HEK293T (cell line): ENCODE measurements at regions not wholly inside any gene's neighbourhood (a gene's known extent, or its start where the extent isn't known, plus 50 kb on each side); places are given as distances from the start of the nearest gene placed in this dataset.

Source experiments
- CTCF ChIA-PET: fragments of 350-600 bp; formaldehyde crosslinking; extraction: SDS; loops from one replicate; lab custom pipeline; 2021; ENCODE audit warnings: antibody characterized with exemption, inconsistent platforms; lab: Yijun Ruan, JAX
- POLR2A ChIA-PET: fragments of 350-600 bp; formaldehyde crosslinking; extraction: SDS; loops from one replicate; lab custom pipeline; 2020; ENCODE audit warnings: antibody characterized with exemption, inconsistent platforms; lab: Yijun Ruan, JAX
- DNase-seq: peaks from one replicate; pipeline ENCODE4 v3.0.0; 2012; ENCODE audit warnings: mixed read lengths; ENCODE audit errors: extremely low spot score
- ARNT ChIP-seq: fragments of 450-650 bp; IDR thresholded peaks from 2 replicates; pipeline ENCODE4 v1.6.1; 2017; ENCODE audit warnings: mild to moderate bottlenecking
- BHLHE40 ChIP-seq: fragments of 450-650 bp; IDR thresholded peaks from 2 replicates; pipeline ENCODE4 v1.6.1; 2016; ENCODE audit warnings: mild to moderate bottlenecking, moderate library complexity, borderline replicate concordance
- CTBP1 ChIP-seq: fragments of 450-650 bp; IDR thresholded peaks from 2 replicates; pipeline ENCODE4 v1.6.1; 2016; ENCODE audit warnings: borderline replicate concordance
- ELF4 ChIP-seq: fragments of 450-650 bp; IDR thresholded peaks from 2 replicates; pipeline ENCODE4 v1.6.1; 2017; ENCODE audit warnings: antibody characterized with exemption
- FOXA1 ChIP-seq: fragments of 450-650 bp; IDR thresholded peaks from 2 replicates; pipeline ENCODE4 v1.6.1; 2016; ENCODE audit warnings: mild to moderate bottlenecking
- FOXK2 ChIP-seq: fragments of 450-650 bp; IDR thresholded peaks from 2 replicates; pipeline ENCODE4 v1.6.1; 2016; ENCODE audit warnings: mild to moderate bottlenecking
- FOXM1 ChIP-seq: fragments of 450-650 bp; IDR thresholded peaks from 2 replicates; pipeline ENCODE4 v1.6.1; 2017; ENCODE audit warnings: mild to moderate bottlenecking, borderline replicate concordance
- HDGF ChIP-seq: fragments of 450-650 bp; IDR thresholded peaks from 2 replicates; pipeline ENCODE4 v1.6.1; 2017; ENCODE audit warnings: antibody characterized with exemption, borderline replicate concordance
- L3MBTL2 ChIP-seq: fragments of 450-650 bp; conservative IDR thresholded peaks from 2 replicates; pipeline ENCODE4 v1.6.1; 2016; ENCODE audit warnings: mild to moderate bottlenecking
- LEF1 ChIP-seq: fragments of 450-650 bp; IDR thresholded peaks from 2 replicates; pipeline ENCODE4 v1.6.1; 2017; ENCODE audit warnings: mild to moderate bottlenecking, borderline replicate concordance
- NFRKB ChIP-seq: fragments of 450-650 bp; IDR thresholded peaks from 2 replicates; pipeline ENCODE4 v1.6.1; 2016; ENCODE audit warnings: mild to moderate bottlenecking, moderate library complexity
- PKNOX1 ChIP-seq: fragments of 450-650 bp; IDR thresholded peaks from 2 replicates; pipeline ENCODE4 v1.6.1; 2016
- SP1 ChIP-seq: fragments of 450-650 bp; IDR thresholded peaks from 2 replicates; pipeline ENCODE4 v1.6.1; 2017
- SUZ12 ChIP-seq: fragments of 450-650 bp; IDR thresholded peaks from 2 replicates; pipeline ENCODE4 v1.6.1; 2016; ENCODE audit warnings: mild to moderate bottlenecking
- TARDBP ChIP-seq: fragments of 450-650 bp; IDR thresholded peaks from 2 replicates; pipeline ENCODE4 v1.6.1; 2016
- ZNF384 ChIP-seq: fragments of 450-650 bp; IDR thresholded peaks from 2 replicates; pipeline ENCODE4 v1.6.1; 2016

DNA sequence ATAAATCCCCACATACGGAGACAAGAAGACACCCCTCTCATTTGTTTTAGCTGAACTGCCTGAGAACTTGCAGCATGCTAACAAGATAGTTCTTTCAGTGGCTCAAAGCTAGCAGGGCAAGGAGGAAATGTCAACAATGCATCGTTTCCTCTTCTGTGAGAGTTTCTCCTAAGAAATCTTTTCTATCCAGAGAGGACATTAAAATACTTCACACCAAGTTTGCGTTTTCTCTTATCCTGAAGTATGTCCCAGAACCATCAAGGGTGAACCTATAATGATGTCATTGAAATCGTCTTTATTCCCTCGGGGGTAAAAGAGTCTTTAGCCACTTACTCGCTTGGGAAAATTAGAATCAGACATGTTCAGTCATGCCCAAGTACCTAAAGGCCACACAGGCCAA lies 541.7 kb upstream of the MDFIC2 start:
- no peak for DNase-seq
- TF ChIP-seq FOXK2 (no peak), CTBP1 (no peak), ARNT (no peak), FOXA1 (no peak), ZNF384 (no peak), LEF1 (no peak), SUZ12 (no peak), NFRKB (no peak), L3MBTL2 (no peak), ELF4 (no peak), TARDBP (no peak), HDGF (no peak), PKNOX1 (no peak), FOXM1 (no peak), BHLHE40 (no peak), SP1 (no peak)
- POLR2A ChIA-PET, result no interaction called here
- CTCF ChIA-PET, result no interaction called here

DNA sequence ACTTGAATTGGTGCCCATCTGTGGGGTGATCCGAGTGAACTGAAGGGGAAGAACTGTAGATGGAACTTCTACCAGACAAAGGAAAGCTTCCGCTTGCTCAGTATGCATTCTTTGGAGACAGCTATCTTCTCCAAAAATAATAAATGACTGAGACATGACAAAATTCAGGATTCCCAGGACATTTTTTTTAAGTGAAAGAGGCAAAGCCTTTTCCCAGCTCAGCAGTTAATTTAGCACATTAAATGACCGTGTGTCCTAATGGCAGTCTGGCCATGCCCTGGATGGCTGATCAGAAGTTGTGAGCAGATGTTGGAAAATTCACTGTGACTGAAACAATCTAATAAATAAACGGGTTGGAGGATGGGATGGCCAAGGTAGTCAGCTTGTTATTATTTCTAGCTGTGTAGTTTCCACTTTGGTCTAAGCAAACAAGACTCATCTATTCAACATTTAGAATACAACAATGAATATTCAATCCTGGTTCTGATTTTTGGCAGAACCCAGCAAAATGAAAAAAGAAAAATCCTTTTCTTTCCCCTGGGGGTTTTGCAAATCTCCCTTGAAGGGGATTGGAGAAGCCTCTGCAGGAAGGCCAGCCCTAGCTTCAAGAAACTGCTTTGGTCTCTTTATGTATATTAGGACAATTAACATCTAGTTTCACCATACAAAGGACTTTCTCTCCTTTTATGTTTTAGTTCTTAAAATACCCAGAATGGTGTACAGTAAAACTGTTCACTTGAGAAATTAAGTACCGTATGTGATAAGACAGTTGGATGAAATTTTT lies 540.9 kb upstream of the MDFIC2 start:
- no peak for DNase-seq
- no peak for TF ChIP-seq SP1
- TF ChIP-seq CTBP1, result no peak
- no peak for TF ChIP-seq ARNT
- TF ChIP-seq FOXM1, result no peak
- TF ChIP-seq TARDBP, result no peak
- TF ChIP-seq BHLHE40, result no peak
- TF ChIP-seq FOXA1, result no peak
- no peak for TF ChIP-seq L3MBTL2
- no peak for TF ChIP-seq NFRKB
- POLR2A ChIA-PET, result no interaction called here
- CTCF ChIA-PET, result interaction anchor here (0.8 kb wide), 1 partner anchor 66 kb away, joined by 4 read pairs; no protein-coding TSS in a partner anchor

DNA sequence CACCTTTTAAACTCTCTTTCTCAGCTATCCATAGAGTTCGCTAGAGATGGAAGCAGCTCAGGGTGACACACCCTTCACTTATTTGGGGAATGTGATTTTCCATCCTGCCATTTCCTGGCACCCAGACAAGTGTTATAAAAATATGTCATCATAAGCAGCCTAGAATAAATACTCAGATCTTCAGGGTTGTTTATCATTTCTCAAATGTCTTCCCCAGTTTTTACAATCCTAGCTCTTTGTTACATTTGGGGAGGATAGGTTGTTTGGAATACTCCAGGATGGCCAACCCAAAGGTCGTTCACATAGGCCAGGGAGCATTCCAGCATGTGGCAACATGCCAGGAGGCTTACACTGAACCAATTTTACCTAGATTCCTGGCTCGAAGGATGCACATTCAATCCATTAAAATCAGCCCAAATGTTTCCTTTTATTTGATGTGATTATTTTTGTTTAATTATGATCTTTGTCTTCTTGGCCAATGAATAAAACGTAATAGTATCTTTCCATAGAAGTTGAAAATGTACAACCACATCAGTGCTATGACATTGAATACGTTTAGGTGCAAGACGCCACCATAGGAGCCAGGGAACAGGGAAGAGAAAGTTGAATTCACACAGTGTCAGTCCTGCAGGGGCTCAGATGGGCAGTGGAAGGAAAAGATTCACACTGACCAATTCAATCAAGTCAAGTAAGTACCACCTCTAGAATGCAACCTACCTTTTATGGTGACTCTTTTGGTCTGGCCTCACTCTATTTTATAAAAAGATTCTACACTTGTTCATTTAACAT lies 537.7 kb upstream of the MDFIC2 start:
- POLR2A ChIA-PET, result no interaction called here
- no peak for DNase-seq
- CTCF ChIA-PET, result no interaction called here
- TF ChIP-seq PKNOX1, result no peak
- no peak for TF ChIP-seq BHLHE40
- TF ChIP-seq FOXA1, result no peak
- no peak for TF ChIP-seq ZNF384
- no peak for TF ChIP-seq ARNT
- TF ChIP-seq L3MBTL2, result no peak
- no peak for TF ChIP-seq TARDBP
- no peak for TF ChIP-seq CTBP1
- no peak for TF ChIP-seq FOXK2
- no peak for TF ChIP-seq SP1
- TF ChIP-seq NFRKB, result no peak
- no peak for TF ChIP-seq LEF1
- no peak for TF ChIP-seq ELF4

DNA sequence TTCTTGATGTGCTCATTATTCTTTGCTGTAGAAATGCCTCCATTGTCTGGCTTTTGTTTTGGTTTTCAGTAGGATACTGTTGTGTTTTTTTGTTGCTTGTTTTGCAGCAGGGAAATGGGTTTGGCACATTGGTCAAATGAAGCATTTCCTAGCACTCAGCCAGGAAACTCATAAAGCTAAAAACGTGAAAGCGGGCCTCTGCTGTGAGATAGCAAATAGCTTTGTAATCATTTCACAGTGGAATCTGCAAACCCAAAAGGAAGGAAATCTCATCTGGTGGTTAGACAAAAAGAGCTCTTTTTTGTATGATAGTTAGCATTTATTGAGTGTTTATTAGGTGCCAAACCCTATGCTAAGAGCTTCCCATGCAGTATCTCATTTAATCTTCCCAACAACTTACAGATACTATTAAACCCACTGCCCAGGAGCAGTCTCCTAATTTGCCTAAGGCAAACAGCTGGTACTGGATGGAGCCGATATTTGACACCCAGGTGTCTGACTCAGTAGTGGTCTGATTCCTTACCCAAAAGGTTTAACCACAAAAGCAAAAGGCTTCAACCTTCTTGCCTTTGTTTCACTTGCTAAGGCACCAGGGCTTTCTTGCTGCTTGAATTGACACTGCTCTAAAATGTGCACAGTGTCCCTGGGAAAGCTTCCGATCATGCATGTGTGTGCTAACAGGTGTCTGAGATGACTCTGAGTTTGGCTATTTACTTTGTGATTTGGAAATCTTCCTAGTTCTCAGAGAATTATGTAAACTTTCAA lies 527.9 kb upstream of the MDFIC2 start:
- TF ChIP-seq SUZ12 (no peak), ELF4 (no peak), HDGF (no peak), ZNF384 (no peak), PKNOX1 (no peak), NFRKB (no peak), FOXK2 (no peak), ARNT (no peak), SP1 (no peak), LEF1 (no peak), CTBP1 (no peak), FOXM1 (no peak), TARDBP (no peak)
- POLR2A ChIA-PET, result no interaction called here
- no peak for DNase-seq
- CTCF ChIA-PET, result no interaction called here

DNA sequence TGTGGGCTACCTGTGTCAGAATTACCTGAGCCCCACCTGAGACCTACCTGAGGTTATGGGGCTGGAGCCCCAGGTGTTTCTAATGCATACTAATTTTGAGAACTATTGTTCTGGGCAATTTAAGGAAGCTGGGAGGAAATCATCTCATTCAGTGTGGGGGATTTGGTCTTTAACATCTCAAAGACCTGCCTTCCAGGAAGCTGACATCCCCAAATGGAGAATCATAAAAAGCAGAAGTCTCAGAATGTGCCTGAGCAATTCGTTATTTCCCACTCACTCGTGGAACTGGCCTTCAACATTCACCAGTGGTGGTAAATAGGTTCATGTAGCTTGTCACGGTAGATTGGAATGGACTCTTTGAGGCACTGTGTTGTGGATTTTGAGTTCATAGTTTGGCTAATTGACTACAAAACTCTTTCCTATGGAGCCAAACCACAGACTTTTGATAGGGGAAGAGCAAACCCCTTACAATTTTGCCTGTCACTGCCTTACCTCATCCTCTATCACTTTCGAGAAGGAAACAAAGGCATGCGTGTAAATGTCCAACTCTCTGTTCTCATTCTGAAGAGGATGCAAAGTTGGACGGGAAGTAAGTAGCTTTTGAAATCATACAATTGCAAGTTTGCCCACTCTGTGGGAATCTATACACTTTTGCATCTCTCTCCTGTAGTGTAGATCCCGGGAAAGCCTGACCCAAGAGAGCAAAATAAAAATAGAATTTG lies 521.0 kb upstream of the MDFIC2 start:
- no peak for DNase-seq
- TF ChIP-seq BHLHE40 (no peak), HDGF (no peak), LEF1 (no peak), PKNOX1 (no peak), FOXM1 (no peak), FOXA1 (no peak), ARNT (no peak), FOXK2 (no peak), TARDBP (no peak), SP1 (no peak), L3MBTL2 (no peak), NFRKB (no peak), ZNF384 (no peak), CTBP1 (no peak), ELF4 (no peak), SUZ12 (no peak)
- ChIA-PET CTCF (no interaction called here), POLR2A (no interaction called here)
